PC-3 (cell line): ENCODE measurements at regions not wholly inside any gene's neighbourhood (a gene's known extent, or its start where the extent isn't known, plus 50 kb on each side); places are given as distances from the start of the nearest gene placed in this dataset.

Source experiments
- EZH2phosphoT487 ChIP-seq: fragments of 300-600 bp; sonication (generic); IDR thresholded peaks from 2 replicates; pipeline ENCODE4 v1.6.1; 2018; ENCODE audit warnings: mild to moderate bottlenecking, antibody characterized with exemption, low read length, borderline replicate concordance
- TF ChIP-seq, protein P1 (sequence below): fragments of 300-600 bp; sonication (generic); conservative IDR thresholded peaks from 2 replicates; pipeline ENCODE4 v1.5.1; 2017; ENCODE audit warnings: antibody characterized with exemption, low read depth, mild to moderate bottlenecking, low read length

DNA sequence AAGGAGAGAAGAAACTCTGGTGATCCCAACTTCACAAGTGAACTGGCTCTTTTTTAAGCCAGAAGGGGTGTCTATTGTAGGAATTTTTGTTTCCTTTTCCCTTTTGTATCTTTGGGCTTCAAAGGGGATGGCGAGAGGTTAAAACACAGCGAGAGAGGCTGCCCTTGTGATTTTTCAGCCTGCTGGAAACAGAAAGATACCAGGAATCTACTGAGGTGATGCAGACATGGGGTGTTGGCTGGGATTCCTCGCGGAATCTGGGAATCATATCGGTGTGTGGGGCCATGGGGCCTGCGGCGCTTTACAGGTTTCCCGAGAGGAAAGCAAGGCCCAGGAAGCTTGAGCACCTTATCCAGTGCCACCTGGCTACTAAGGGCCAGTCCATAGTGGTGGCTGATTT is 99.4 kb upstream of the STX18 start:
- TF ChIP-seq, protein P1, sequence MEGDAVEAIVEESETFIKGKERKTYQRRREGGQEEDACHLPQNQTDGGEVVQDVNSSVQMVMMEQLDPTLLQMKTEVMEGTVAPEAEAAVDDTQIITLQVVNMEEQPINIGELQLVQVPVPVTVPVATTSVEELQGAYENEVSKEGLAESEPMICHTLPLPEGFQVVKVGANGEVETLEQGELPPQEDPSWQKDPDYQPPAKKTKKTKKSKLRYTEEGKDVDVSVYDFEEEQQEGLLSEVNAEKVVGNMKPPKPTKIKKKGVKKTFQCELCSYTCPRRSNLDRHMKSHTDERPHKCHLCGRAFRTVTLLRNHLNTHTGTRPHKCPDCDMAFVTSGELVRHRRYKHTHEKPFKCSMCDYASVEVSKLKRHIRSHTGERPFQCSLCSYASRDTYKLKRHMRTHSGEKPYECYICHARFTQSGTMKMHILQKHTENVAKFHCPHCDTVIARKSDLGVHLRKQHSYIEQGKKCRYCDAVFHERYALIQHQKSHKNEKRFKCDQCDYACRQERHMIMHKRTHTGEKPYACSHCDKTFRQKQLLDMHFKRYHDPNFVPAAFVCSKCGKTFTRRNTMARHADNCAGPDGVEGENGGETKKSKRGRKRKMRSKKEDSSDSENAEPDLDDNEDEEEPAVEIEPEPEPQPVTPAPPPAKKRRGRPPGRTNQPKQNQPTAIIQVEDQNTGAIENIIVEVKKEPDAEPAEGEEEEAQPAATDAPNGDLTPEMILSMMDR = no peak
- no peak for TF ChIP-seq EZH2phosphoT487
